HPDE6-E6E7 (cell line): ENCODE measurements at regions not wholly inside any gene's neighbourhood (a gene's known extent, or its start where the extent isn't known, plus 50 kb on each side); places are given as distances from the start of the nearest gene placed in this dataset.
"Not testable (repeated sequence)": the region's sequence is repeated elsewhere in the genome, so short reads cannot be mapped to it uniquely, and the experiment has no call there.

Experiments
- DNase-seq: peaks from one replicate; pipeline ENCODE4 v3.0.0; 2011; ENCODE audit warnings: missing footprints; ENCODE audit errors: extremely low spot score

- no peak for DNase-seq
Measured at GRCh38 chr12:38159092-38159551, 157.5 kb upstream of the ALG10B start.

GRCh38 chr12:38159591-38160317 is 156.8 kb upstream of the ALG10B start:
- DNase-seq, result no peak

GRCh38 chr12:38160318-38161122 is 156.1 kb upstream of the ALG10B start:
- no peak for DNase-seq

- no peak for DNase-seq
Measured at GRCh38 chr12:38161123-38162000, 155.2 kb upstream of the ALG10B start.

GRCh38 chr12:38162013-38162412 is 154.6 kb upstream of the ALG10B start:
- no peak for DNase-seq

GRCh38 chr12:38162708-38163441 is 153.7 kb upstream of the ALG10B start:
- no peak for DNase-seq

GRCh38 chr12:38163442-38163801 is 153.2 kb upstream of the ALG10B start:
- DNase-seq, result no peak

- DNase-seq, result no peak
Measured at GRCh38 chr12:38166225-38166624, 150.3 kb upstream of the ALG10B start.

- DNase-seq, result peak; percentile 4
Measured at GRCh38 chr12:38175538-38175937, 141.0 kb upstream of the ALG10B start.

GRCh38 chr12:38183617-38184016 is 133.0 kb upstream of the ALG10B start:
- not testable (repeated sequence) for DNase-seq

GRCh38 chr12:38197286-38197685 is 119.3 kb upstream of the ALG10B start:
- not testable (repeated sequence) for DNase-seq

GRCh38 chr12:38201461-38202276 is 114.9 kb upstream of the ALG10B start:
- DNase-seq, result no peak

- no peak for DNase-seq
Measured at GRCh38 chr12:38204831-38205230, 111.7 kb upstream of the ALG10B start.

GRCh38 chr12:38222011-38222410 is 94.6 kb upstream of the ALG10B start:
- no peak for DNase-seq

- DNase-seq, result not testable (repeated sequence)
Measured at GRCh38 chr12:38238328-38238727, 78.2 kb upstream of the ALG10B start.

GRCh38 chr12:38253778-38254177 is 62.8 kb upstream of the ALG10B start:
- DNase-seq, result no peak

- no peak for DNase-seq
Measured at GRCh38 chr12:38258411-38258810, 58.2 kb upstream of the ALG10B start.
